ENCODE measurements at regions not wholly inside any gene's neighbourhood (a gene's known extent, or its start where the extent isn't known, plus 50 kb on each side); places are given as distances from the start of the nearest gene placed in this dataset.

DNA sequence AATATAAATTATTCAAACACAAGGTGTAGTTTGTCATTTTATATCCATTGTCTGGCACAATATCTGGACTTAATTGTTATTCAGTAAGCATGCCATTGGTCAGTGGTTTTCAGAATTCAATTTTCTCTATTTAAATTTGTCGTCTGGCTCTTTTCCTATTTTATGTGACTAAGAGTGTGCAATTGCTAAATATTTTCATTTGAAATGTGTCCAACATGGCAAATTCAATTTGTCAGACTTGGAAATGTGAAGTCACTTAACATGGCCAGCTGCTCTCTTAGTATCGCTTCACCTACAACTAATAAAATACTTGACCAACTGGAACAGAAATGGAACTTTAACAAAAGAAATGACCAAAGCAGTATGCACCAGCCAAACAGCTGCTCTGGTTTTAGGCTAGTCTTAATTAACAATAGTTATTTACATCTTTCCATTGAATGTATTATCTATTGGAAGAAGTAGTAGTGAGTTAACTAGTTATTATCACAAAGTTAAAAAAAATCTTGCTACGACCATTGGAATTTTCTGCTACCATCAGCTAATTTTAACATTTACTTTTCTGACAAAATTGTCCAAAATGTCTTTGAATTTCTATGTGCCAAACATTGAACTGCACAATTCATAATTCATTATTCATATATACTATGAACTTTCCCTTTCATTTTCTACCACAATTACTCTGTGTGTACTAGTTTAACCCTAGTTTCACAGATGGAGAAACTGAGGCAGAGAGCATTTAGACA is 720.7 kb upstream of the FAM174A start:
- Histone ChIP-seq H3K36me3 (no peaks in the 10 kb centered on the region), H3K9me3 (no peaks in the 10 kb centered on the region), H3K4me3 (no peak overlapping the region), H3K27ac (no peak overlapping the region), H3K4me1 (no peaks in the 10 kb centered on the region), H3K27me3 (no peaks in the 10 kb centered on the region)
- TF ChIP-seq, protein P1, sequence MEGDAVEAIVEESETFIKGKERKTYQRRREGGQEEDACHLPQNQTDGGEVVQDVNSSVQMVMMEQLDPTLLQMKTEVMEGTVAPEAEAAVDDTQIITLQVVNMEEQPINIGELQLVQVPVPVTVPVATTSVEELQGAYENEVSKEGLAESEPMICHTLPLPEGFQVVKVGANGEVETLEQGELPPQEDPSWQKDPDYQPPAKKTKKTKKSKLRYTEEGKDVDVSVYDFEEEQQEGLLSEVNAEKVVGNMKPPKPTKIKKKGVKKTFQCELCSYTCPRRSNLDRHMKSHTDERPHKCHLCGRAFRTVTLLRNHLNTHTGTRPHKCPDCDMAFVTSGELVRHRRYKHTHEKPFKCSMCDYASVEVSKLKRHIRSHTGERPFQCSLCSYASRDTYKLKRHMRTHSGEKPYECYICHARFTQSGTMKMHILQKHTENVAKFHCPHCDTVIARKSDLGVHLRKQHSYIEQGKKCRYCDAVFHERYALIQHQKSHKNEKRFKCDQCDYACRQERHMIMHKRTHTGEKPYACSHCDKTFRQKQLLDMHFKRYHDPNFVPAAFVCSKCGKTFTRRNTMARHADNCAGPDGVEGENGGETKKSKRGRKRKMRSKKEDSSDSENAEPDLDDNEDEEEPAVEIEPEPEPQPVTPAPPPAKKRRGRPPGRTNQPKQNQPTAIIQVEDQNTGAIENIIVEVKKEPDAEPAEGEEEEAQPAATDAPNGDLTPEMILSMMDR (IDR thresholded peaks at IDR 0.05), result no peak
- DNase-seq (no peak), ATAC-seq (no peak)
- intact Hi-C loops (cut with DNase I), result no loop called here

DNA sequence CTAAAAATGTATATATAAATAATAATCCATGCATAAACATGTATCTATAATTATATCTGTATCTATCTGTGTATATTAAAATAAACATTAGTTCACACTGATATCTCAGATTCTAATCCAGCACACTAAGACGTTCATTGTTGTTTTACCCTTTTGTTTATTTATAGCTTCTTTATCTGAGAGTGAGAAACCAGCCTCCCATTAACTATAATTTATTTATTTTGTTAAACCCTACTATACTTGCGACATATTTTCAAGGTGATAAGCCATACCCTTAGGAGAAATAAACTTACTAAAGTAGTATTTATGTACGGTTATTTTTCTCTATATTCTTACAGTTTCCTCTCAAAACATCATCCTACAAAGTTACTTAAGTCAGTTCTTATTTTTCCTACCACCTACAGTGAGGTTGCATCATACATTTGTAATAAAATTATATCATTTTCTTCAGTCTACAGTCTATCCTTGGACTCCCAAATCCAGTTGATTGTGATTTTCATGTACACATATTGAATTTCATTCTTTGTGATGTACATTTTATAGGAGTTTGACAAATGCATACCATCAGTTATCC is 726.4 kb upstream of the FAM174A start:
- Histone ChIP-seq H3K36me3 (no peaks in the 10 kb centered on the region), H3K4me1 (no peaks in the 10 kb centered on the region), H3K9me3 (no peaks in the 10 kb centered on the region), H3K27ac (no peak overlapping the region), H3K4me3 (no peak overlapping the region), H3K27me3 (no peaks in the 10 kb centered on the region)
- TF ChIP-seq, protein P1 (IDR thresholded peaks at IDR 0.05), result no peak
- intact Hi-C loops (cut with DNase I), result no loop called here
- DNase-seq, result no peak
- ATAC-seq, result no peak

DNA sequence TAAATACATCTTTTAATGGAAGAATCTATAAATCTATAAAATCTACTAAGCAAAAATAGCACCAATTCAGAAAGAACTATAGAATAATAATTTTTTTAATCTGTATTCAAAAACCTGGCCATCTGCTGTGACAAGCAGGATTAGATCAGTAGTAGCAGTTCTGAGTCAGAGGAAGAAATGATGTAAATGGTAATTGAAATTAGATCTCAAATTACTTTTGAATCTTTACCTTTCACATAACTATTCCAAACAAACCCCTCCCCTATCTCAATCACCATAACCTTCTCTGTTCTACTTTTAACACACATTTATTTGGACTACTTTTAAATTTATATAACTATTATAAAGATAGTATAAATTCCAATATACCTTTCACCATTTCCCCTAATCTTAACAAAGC is 727.8 kb upstream of the FAM174A start:
- DNase-seq, result no peak
- TF ChIP-seq, protein P1 (IDR thresholded peaks at IDR 0.05), result no peak
- intact Hi-C loops (cut with DNase I), result no loop called here
- no peak overlapping the region for H3K27ac ChIP-seq
- H3K36me3 ChIP-seq, result no peaks in the 10 kb centered on the region
- no peak overlapping the region for H3K4me3 ChIP-seq
- H3K27me3 ChIP-seq, result no peaks in the 10 kb centered on the region
- ATAC-seq, result no peak
- no peaks in the 10 kb centered on the region for H3K9me3 ChIP-seq
- H3K4me1 ChIP-seq, result no peaks in the 10 kb centered on the region

DNA sequence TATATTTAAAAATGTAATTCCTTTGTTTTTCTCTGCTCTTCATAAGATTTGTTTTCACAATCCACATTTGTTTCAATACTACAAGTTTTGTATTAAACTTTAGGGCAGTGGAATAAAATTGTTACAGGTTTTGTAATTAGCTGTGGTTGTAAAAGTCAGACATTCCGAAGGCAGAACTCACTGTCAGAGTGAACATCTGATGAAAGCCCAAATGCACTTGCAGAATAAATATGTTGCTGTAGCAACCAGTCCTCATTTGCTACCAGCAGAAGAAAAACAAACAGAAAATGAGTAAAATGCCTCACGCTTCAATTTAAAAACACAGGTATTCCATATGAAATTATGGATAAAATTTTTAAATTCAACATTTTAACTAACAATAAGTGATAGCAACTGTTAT is 740.1 kb upstream of the FAM174A start:
- TF ChIP-seq, protein P1 (IDR thresholded peaks at IDR 0.05), result no peak
- Histone ChIP-seq H3K4me3 (no peak overlapping the region), H3K27ac (no peak overlapping the region), H3K4me1 (no peaks in the 10 kb centered on the region), H3K27me3 (no peaks in the 10 kb centered on the region), H3K9me3 (no peaks in the 10 kb centered on the region), H3K36me3 (no peaks in the 10 kb centered on the region)
- ATAC-seq (no peak), DNase-seq (no peak)
- intact Hi-C loops (cut with DNase I), result no loop called here

DNA sequence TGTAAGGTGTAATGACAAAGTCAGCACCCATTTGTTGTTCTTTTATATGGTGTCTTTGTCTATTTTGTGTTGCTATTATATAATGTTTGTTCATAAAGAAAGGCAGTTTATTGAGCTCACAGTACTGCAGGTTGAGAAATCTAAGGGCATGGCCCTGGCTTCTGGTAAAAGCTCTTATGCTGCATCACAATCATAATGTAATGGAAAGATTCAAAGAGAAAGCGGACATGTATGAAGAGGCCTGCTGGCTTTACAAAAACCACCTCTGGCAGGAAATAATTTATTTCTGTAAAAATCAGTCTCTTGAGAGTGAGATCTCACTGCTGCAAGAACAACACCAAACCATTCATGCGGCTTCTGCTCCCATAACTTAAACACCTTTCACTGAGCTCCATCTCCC is 746.7 kb upstream of the FAM174A start:
- Histone ChIP-seq H3K36me3 (no peaks in the 10 kb centered on the region), H3K4me1 (no peaks in the 10 kb centered on the region), H3K9me3 (no peaks in the 10 kb centered on the region), H3K27me3 (no peaks in the 10 kb centered on the region), H3K4me3 (no peak overlapping the region), H3K27ac (no peak overlapping the region)
- TF ChIP-seq, protein P1 (IDR thresholded peaks at IDR 0.05), result no peak
- DNase-seq (no peak), ATAC-seq (no peak)
- intact Hi-C loops (cut with DNase I), result no loop called here
